Osteoblast (primary cell): ENCODE measurements at regions not wholly inside any gene's neighbourhood (a gene's known extent, or its start where the extent isn't known, plus 50 kb on each side); places are given as distances from the start of the nearest gene placed in this dataset.

Experiments
- DNase-seq: peaks from one replicate; pipeline ENCODE4 v3.0.0; 2011; ENCODE audit warnings: low spot score, mixed read lengths; ENCODE audit not compliant: insufficient read length; ENCODE audit errors: missing footprints
- H2AFZ ChIP-seq: 2 replicates; pipeline ENCODE4 v1.6.0; 2011; ENCODE audit warnings: mild to moderate bottlenecking, low read length
- H3K27ac ChIP-seq: 2 replicates; pipeline ENCODE4 v1.5.1; 2011; ENCODE audit warnings: mild to moderate bottlenecking, low read depth, low read length, moderate library complexity
- H3K27me3 ChIP-seq: 2 replicates; pipeline ENCODE4 v1.6.0; 2012; ENCODE audit warnings: mild to moderate bottlenecking, control low read depth, inconsistent platforms, low read length, moderate library complexity; ENCODE audit not compliant: insufficient read depth
- H3K36me3 ChIP-seq: 2 replicates; pipeline ENCODE4 v1.5.1; 2011; ENCODE audit warnings: mild to moderate bottlenecking, low read length, control low read depth, moderate library complexity; ENCODE audit not compliant: insufficient read depth
- H3K4me1 ChIP-seq: 2 replicates; pipeline ENCODE4 v1.5.1; 2011; ENCODE audit warnings: mild to moderate bottlenecking, low read length, control low read depth, moderate library complexity; ENCODE audit not compliant: insufficient read depth
- H3K4me2 ChIP-seq: 2 replicates; pipeline ENCODE4 v1.6.0; 2011; ENCODE audit warnings: mild to moderate bottlenecking, low read length; ENCODE audit not compliant: insufficient read depth
- H3K4me3 ChIP-seq: fragments of 200-600 bp; sonication (generic); 3 replicates; pipeline ENCODE4 v1.5.1; 2012; ENCODE audit warnings: mild to moderate bottlenecking, low read length, inconsistent platforms; ENCODE audit not compliant: insufficient read depth
- H3K79me2 ChIP-seq: 2 replicates; pipeline ENCODE4 v1.6.0; 2012; ENCODE audit warnings: mild to moderate bottlenecking, low read length, control low read depth, inconsistent platforms; ENCODE audit not compliant: insufficient read depth
- H3K9me3 ChIP-seq: 2 replicates; pipeline ENCODE4 v1.5.1; 2011; ENCODE audit warnings: low read depth, low read length, control low read depth
- H4K20me1 ChIP-seq: 2 replicates; pipeline ENCODE4 v1.6.0; 2012; ENCODE audit warnings: mild to moderate bottlenecking, low read length, control low read depth; ENCODE audit not compliant: insufficient read depth
- CTCF ChIP-seq: IDR thresholded peaks from 2 replicates; pipeline ENCODE4 v1.5.1; 2011; ENCODE audit warnings: mild to moderate bottlenecking, low read depth, low read length, moderate library complexity; ENCODE audit errors: extremely low read depth

GRCh38 chr12:18953505-18953904 is 176.0 kb upstream of the PLEKHA5 start:
- H4K20me1 ChIP-seq: no peaks in the 10 kb centered on the region
- no peak overlapping the region for H2AFZ ChIP-seq
- H3K4me1 ChIP-seq: no peaks in the 10 kb centered on the region
- H3K36me3 ChIP-seq: no peaks in the 10 kb centered on the region
- H3K79me2 ChIP-seq: no peaks in the 10 kb centered on the region
- no peaks in the 10 kb centered on the region for H3K9me3 ChIP-seq
- DNase-seq: no peak
- no peak for TF ChIP-seq CTCF
- H3K4me3 ChIP-seq: no peak overlapping the region
- H3K4me2 ChIP-seq: no peak overlapping the region
- no peak overlapping the region for H3K27ac ChIP-seq
- H3K27me3 ChIP-seq: no peaks in the 10 kb centered on the region

GRCh38 chr12:18955594-18955993 is 173.9 kb upstream of the PLEKHA5 start:
- H3K36me3 ChIP-seq: no peaks in the 10 kb centered on the region
- no peak overlapping the region for H3K4me2 ChIP-seq
- no peak overlapping the region for H3K27ac ChIP-seq
- H3K79me2 ChIP-seq: no peaks in the 10 kb centered on the region
- no peaks in the 10 kb centered on the region for H3K4me1 ChIP-seq
- H3K27me3 ChIP-seq: no peaks in the 10 kb centered on the region
- no peak for TF ChIP-seq CTCF
- no peak for DNase-seq
- H3K4me3 ChIP-seq: no peak overlapping the region
- no peaks in the 10 kb centered on the region for H3K9me3 ChIP-seq
- H4K20me1 ChIP-seq: no peaks in the 10 kb centered on the region
- no peak overlapping the region for H2AFZ ChIP-seq

- H4K20me1 ChIP-seq: no peaks in the 10 kb centered on the region
- H3K9me3 ChIP-seq: no peaks in the 10 kb centered on the region
- no peak for DNase-seq
- H3K79me2 ChIP-seq: no peaks in the 10 kb centered on the region
- no peaks in the 10 kb centered on the region for H3K4me1 ChIP-seq
- no peaks in the 10 kb centered on the region for H3K27me3 ChIP-seq
- H2AFZ ChIP-seq: no peak overlapping the region
- no peak overlapping the region for H3K27ac ChIP-seq
- TF ChIP-seq CTCF: no peak
- H3K4me3 ChIP-seq: no peak overlapping the region
- no peak overlapping the region for H3K4me2 ChIP-seq
- H3K36me3 ChIP-seq: no peaks in the 10 kb centered on the region
Measured at GRCh38 chr12:18965203-18965602, 164.3 kb upstream of the PLEKHA5 start.

GRCh38 chr12:18966954-18967353 is 162.6 kb upstream of the PLEKHA5 start:
- no peaks in the 10 kb centered on the region for H3K36me3 ChIP-seq
- no peak overlapping the region for H3K4me2 ChIP-seq
- no peak for TF ChIP-seq CTCF
- H3K4me3 ChIP-seq: no peak overlapping the region
- no peaks in the 10 kb centered on the region for H3K79me2 ChIP-seq
- H4K20me1 ChIP-seq: no peaks in the 10 kb centered on the region
- H3K27ac ChIP-seq: no peak overlapping the region
- H3K27me3 ChIP-seq: no peaks in the 10 kb centered on the region
- DNase-seq: no peak
- no peaks in the 10 kb centered on the region for H3K9me3 ChIP-seq
- H2AFZ ChIP-seq: no peak overlapping the region
- H3K4me1 ChIP-seq: no peaks in the 10 kb centered on the region
